Fibroblast of the aortic adventitia (primary cell): ENCODE measurements at regions not wholly inside any gene's neighbourhood (a gene's known extent, or its start where the extent isn't known, plus 50 kb on each side); places are given as distances from the start of the nearest gene placed in this dataset.
"Not testable (repeated sequence)": the region's sequence is repeated elsewhere in the genome, so short reads cannot be mapped to it uniquely, and the experiment has no call there.

Experiments used
- DNase-seq: peaks from one replicate; pipeline ENCODE4 v3.0.0-alpha.2; 2010; ENCODE audit warnings: low read depth
- H3K4me3 ChIP-seq: 2 replicates; pipeline ENCODE4 v1.5.1; 2011; ENCODE audit warnings: low read depth, mild to moderate bottlenecking, control low read depth, low read length, moderate library complexity
- TF ChIP-seq, protein P1 (sequence below): IDR thresholded peaks from 2 replicates; pipeline ENCODE4 v1.5.1; 2011; ENCODE audit warnings: mild to moderate bottlenecking, low read length, control low read depth, inconsistent platforms; ENCODE audit not compliant: insufficient read depth

DNA sequence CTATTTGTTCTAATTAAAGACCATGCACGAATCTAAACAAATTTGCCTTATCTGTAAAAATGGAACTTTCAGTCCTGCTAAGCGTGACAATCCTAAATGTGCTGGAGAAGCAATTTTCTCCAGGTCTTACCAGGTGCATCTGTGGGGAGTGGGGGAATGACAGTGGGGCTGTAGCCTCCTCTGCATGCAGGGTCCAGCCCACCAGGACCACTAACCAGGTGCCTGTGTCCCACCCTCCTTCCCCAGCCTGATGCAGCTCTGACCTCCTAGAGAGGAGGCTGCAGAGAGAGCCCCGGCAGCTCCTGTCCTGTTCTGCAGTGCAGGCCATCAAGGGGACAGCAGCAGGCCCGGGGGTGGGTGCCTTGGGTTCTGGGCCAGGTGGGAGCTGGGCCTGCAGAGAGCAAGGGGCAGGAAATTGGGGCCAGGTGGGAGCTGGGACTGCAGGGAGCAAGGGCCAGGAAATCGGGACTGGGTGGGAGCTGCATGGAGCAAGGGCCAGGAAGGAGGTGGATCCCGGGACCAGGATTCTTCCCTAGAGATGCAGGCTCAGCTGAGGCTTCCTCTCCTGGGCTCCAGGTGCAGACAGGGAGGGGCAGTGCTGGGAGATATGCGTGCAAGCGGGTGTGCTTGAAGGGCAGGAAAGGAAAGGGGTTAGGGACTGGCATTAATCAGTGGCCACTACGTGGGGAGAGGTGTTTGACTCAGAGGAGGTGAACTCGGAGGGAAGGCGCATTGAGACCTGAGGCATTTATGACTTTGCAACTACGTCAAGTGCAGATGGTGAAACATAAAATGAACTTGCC lies 185.3 kb downstream of the ANKRD30B start:
- H3K4me3 ChIP-seq = no peak overlapping the region
- no peak for DNase-seq
- TF ChIP-seq, protein P1, sequence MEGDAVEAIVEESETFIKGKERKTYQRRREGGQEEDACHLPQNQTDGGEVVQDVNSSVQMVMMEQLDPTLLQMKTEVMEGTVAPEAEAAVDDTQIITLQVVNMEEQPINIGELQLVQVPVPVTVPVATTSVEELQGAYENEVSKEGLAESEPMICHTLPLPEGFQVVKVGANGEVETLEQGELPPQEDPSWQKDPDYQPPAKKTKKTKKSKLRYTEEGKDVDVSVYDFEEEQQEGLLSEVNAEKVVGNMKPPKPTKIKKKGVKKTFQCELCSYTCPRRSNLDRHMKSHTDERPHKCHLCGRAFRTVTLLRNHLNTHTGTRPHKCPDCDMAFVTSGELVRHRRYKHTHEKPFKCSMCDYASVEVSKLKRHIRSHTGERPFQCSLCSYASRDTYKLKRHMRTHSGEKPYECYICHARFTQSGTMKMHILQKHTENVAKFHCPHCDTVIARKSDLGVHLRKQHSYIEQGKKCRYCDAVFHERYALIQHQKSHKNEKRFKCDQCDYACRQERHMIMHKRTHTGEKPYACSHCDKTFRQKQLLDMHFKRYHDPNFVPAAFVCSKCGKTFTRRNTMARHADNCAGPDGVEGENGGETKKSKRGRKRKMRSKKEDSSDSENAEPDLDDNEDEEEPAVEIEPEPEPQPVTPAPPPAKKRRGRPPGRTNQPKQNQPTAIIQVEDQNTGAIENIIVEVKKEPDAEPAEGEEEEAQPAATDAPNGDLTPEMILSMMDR = no peak

- TF ChIP-seq, protein P1 = no peak
- no peak overlapping the region for H3K4me3 ChIP-seq
- DNase-seq = no peak
Observed at GRCh38 chr18:14933964-14934363, 186.0 kb downstream of the ANKRD30B start.

DNA sequence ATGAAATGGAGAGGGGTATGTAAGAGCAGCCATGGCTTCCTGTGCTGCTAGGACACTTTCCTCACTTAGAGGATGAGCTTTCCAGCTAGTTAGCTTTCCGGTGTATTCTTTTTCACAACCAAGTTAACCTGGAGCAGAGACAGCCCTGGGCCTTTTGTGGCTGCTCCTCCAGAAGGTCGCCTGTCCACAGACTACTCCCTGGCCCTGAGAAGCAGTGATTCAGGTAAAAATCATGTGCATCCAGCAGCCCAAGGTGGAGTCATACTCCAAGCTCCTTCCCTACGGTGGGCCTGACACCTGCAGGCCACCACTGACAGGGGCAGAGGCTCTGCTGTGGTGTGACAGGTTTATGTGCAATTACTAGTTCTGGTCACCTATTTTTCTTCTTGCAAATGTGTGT lies 187.2 kb downstream of the ANKRD30B start:
- TF ChIP-seq, protein P1 = no peak
- no peak overlapping the region for H3K4me3 ChIP-seq
- DNase-seq = no peak

DNA sequence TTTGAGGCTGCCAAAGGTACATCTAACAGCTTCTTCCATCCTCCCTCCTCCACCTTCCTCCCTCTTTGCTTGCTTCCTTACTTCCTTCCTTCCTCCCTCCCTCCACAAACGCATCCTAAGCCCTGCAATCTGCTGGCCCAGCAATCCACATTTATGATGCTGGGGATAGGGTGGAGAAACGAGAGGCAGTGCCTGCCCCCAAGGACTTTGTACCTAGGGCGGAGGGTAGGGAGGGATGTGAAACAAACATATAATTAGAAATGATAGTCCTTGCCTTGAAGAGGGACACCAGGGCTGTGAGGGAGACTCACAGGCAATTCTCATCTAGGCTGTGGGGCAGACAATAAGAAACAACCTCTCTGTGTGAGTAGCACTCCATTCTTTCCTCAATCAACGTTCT lies 188.3 kb downstream of the ANKRD30B start:
- H3K4me3 ChIP-seq = no peak overlapping the region
- no peak for DNase-seq
- TF ChIP-seq, protein P1 = no peak

DNA sequence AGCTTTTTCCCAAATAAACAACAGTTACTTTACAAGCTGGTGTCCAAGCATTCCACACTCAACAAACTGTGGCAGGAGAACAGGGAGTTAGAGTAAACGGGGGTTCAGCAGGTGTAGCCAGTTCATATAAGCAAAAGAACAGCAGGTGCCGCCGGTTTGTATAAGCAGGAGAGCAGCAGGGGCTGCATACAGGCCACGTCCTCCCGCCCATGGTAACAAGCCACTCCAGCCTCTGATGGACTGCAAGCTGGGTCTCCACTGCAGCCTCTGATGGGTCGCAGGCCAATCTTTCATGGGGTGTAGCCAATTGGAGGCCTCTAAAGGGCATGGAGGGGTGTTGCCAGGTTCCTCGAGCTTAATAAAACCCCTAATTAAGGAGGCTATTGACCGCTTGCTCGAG lies 189.3 kb downstream of the ANKRD30B start:
- no peak for DNase-seq
- TF ChIP-seq, protein P1 = no peak
- H3K4me3 ChIP-seq = no peak overlapping the region

GRCh38 chr18:14939141-14939540 lies 191.2 kb downstream of the ANKRD30B start:
- DNase-seq = no peak
- TF ChIP-seq, protein P1 = no peak
- no peak overlapping the region for H3K4me3 ChIP-seq

DNA sequence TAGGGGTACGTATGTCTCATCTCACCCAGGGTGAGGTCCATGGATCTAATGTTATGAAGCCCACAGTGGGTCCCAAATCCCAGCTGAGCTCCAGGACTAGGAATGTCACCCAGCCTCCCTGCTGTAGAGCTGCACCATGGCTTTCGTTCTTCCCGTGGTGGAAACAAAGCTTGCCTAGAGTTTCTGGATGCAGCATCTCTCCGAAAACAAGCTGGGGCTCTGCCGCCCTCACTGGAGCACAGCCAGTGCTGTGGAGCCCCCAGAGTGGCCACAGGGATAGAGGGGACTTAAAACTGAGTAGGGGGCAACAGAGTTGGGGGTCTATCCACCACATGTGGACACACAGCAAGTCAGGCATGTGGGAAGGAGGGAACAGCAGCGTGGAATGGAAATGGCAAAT lies 192.1 kb downstream of the ANKRD30B start:
- H3K4me3 ChIP-seq, DNase-seq: not testable (repeated sequence)
